CD4-positive, alpha-beta T cell (primary cell): ENCODE measurements at regions not wholly inside any gene's neighbourhood (a gene's known extent, or its start where the extent isn't known, plus 50 kb on each side); places are given as distances from the start of the nearest gene placed in this dataset.

Experiments
- ATAC-seq: fragments of 200-7000 bp; cut with Tn5 transposase; one replicate; pipeline ENCODE4 v1.10.0; 2022; ENCODE audit warnings: mild to moderate bottlenecking; ENCODE audit not compliant: poor library complexity
- CTCF ChIA-PET: fragments of 350-600 bp; sonication (Branson Sonifier 250); formaldehyde crosslinking; loops from one replicate; lab custom pipeline; 2021; ENCODE audit warnings: antibody characterized with exemption, inconsistent platforms; lab: Charles Lee
- POLR2A ChIA-PET: fragments of 350-600 bp; sonication (Branson Sonifier 250); formaldehyde crosslinking; loops from one replicate; lab custom pipeline; 2021; ENCODE audit warnings: antibody characterized with exemption, inconsistent platforms; lab: Charles Lee
- DNase-seq, 14 experiments: peaks; one replicate each; pipeline ENCODE4 v3.0.0-alpha.2; 2013 to 2020; ENCODE audit warnings: mixed read lengths in 2 of 14
- H3K27ac ChIP-seq, 2 donors: one replicate each; pipeline versions ENCODE4 v1.5.1 to v1.7.0; 2013; ENCODE audit warnings: low read length in 2 of 2, low read depth in 1 of 2, mild to moderate bottlenecking in 1 of 2
- H3K27me3 ChIP-seq, 2 experiments: 1 replicate in 1 of 2; 2 replicates in 1 of 2; pipeline versions ENCODE4 v1.6.1 to v1.7.0; 2013; ENCODE audit warnings: low read length in 2 of 2, control low read depth in 1 of 2, mild to moderate bottlenecking in 1 of 2, moderate library complexity in 1 of 2; ENCODE audit not compliant: insufficient read depth in 2 of 2, control insufficient read depth in 1 of 2
- H3K36me3 ChIP-seq: one replicate; pipeline ENCODE4 v1.6.1; 2013; ENCODE audit warnings: low read length, control low read depth; ENCODE audit not compliant: insufficient read depth
- H3K4me1 ChIP-seq: one replicate; pipeline ENCODE4 v1.6.1; 2013; ENCODE audit warnings: low read length, control low read depth; ENCODE audit not compliant: insufficient read depth
- H3K4me3 ChIP-seq: one replicate; pipeline ENCODE4 v1.5.1; 2013; ENCODE audit warnings: mild to moderate bottlenecking, low read length, moderate library complexity
- H3K9me3 ChIP-seq, 2 experiments: 1 replicate in 1 of 2; 2 replicates in 1 of 2; pipeline versions ENCODE4 v1.6.1 to v1.7.0; 2013; ENCODE audit warnings: low read length in 2 of 2, mild to moderate bottlenecking in 2 of 2, control low read depth in 1 of 2, moderate library complexity in 1 of 2; ENCODE audit not compliant: control insufficient read depth in 1 of 2, insufficient read depth in 1 of 2
- H3K27ac Mint-ChIP-seq: one replicate; pipeline ENCODE4 v1.8.0; 2020; ENCODE audit warnings: mixed read lengths
- H3K27me3 Mint-ChIP-seq: one replicate; pipeline ENCODE4 v1.8.0; 2021; ENCODE audit warnings: mixed read lengths
- H3K36me3 Mint-ChIP-seq: one replicate; pipeline ENCODE4 v1.8.0; 2021; ENCODE audit warnings: low read depth, mixed read lengths
- H3K4me1 Mint-ChIP-seq: one replicate; pipeline ENCODE4 v1.8.0; 2021; ENCODE audit warnings: low read depth, mixed read lengths
- H3K4me3 Mint-ChIP-seq: one replicate; pipeline ENCODE4 v1.8.0; 2020; ENCODE audit warnings: mild to moderate bottlenecking, mixed read lengths
- H3K9me3 Mint-ChIP-seq: one replicate; pipeline ENCODE4 v1.8.0; 2020; ENCODE audit warnings: mixed read lengths
- CTCF ChIP-seq: fragments of 200-600 bp; IDR thresholded peaks from one replicate; pipeline ENCODE4 v1.8.0; 2022; ENCODE audit warnings: antibody characterized with exemption, mild to moderate bottlenecking
- intact Hi-C, 2 experiments: fragments of 100-400 bp; cut with DNase I in 1 of 2; cut with micrococcal nuclease in 1 of 2; formaldehyde crosslinking; loops; one replicate each; pipeline versions ENCODE4 v1.15.1 to v1.9.0; 2023 to 2025; cut with DNase I, micrococcal nuclease

- no peaks in the 10 kb centered on the region for H3K4me1 ChIP-seq
- TF ChIP-seq CTCF: no peak
- ATAC-seq (no peak), DNase-seq (no peak)
- H3K9me3 ChIP-seq: no peaks in the 10 kb centered on the region
- ChIA-PET CTCF (no interaction called here), POLR2A (no interaction called here)
- H3K4me1 Mint-ChIP-seq: no peaks in the 10 kb centered on the region
- no peak overlapping the region for H3K4me3 Mint-ChIP-seq
- peaks cover 6% of the 10 kb centered on the region for H3K9me3 Mint-ChIP-seq
- no peaks in the 10 kb centered on the region for H3K36me3 ChIP-seq
- H3K36me3 Mint-ChIP-seq: no peaks in the 10 kb centered on the region
- H3K27me3 Mint-ChIP-seq: no peaks in the 10 kb centered on the region
- H3K4me3 ChIP-seq: no peak overlapping the region
- no peak overlapping the region for H3K27ac ChIP-seq
- no peak overlapping the region for H3K27ac Mint-ChIP-seq
- no peaks in the 10 kb centered on the region for H3K27me3 ChIP-seq
- intact Hi-C loops: no loop called here
Observed at GRCh38 chr13:68970532-68970931, 1137.1 kb upstream of the ATXN8OS start.

GRCh38 chr13:68948586-68948985, 1159.0 kb upstream of the ATXN8OS start:
- Histone ChIP-seq H3K27me3 (no peaks in the 10 kb centered on the region), H3K36me3 (no peaks in the 10 kb centered on the region), H3K9me3 (peaks cover 4 to 6% of the 10 kb centered on the region in 2 experiments), H3K27ac (no peak overlapping the region), H3K4me1 (no peaks in the 10 kb centered on the region), H3K4me3 (no peak overlapping the region)
- no peaks in the 10 kb centered on the region for H3K36me3 Mint-ChIP-seq
- no peak for ATAC-seq
- no peaks in the 10 kb centered on the region for H3K27me3 Mint-ChIP-seq
- H3K4me3 Mint-ChIP-seq: no peak overlapping the region
- CTCF ChIA-PET: no interaction called here
- H3K27ac Mint-ChIP-seq: no peak overlapping the region
- POLR2A ChIA-PET: no interaction called here
- H3K9me3 Mint-ChIP-seq: peaks cover 7% of the 10 kb centered on the region
- intact Hi-C loops: no loop called here
- H3K4me1 Mint-ChIP-seq: no peaks in the 10 kb centered on the region
- DNase-seq: no peak
- no peak for TF ChIP-seq CTCF

- Mint-ChIP-seq H3K27ac (no peak overlapping the region), H3K9me3 (peaks cover 11% of the 10 kb centered on the region)
- H3K9me3 ChIP-seq: peaks cover 3 to 4% of the 10 kb centered on the region in 2 experiments
Observed at GRCh38 chr13:68944272-68944671, 1163.4 kb upstream of the ATXN8OS start.

More at GRCh38 chr13:68944272-68944671, 1163.4 kb upstream of the ATXN8OS start:
- Histone ChIP-seq H3K4me1 (no peaks in the 10 kb centered on the region), H3K36me3 (no peaks in the 10 kb centered on the region), H3K27ac (no peak overlapping the region), H3K27me3 (no peaks in the 10 kb centered on the region), H3K4me3 (no peak overlapping the region)
- Mint-ChIP-seq H3K36me3 (no peaks in the 10 kb centered on the region), H3K4me1 (no peaks in the 10 kb centered on the region), H3K27me3 (no peaks in the 10 kb centered on the region), H3K4me3 (no peak overlapping the region)
- ATAC-seq: no peak
- CTCF ChIA-PET: no interaction called here
- POLR2A ChIA-PET: no interaction called here
- TF ChIP-seq CTCF: no peak
- DNase-seq: no peak
- intact Hi-C loops: no loop called here
